Right kidney (tissue), 1 donor: ENCODE measurements at regions not wholly inside any gene's neighbourhood (a gene's known extent, or its start where the extent isn't known, plus 50 kb on each side); places are given as distances from the start of the nearest gene placed in this dataset.
"Not testable (repeated sequence)": the region's sequence is repeated elsewhere in the genome, so short reads cannot be mapped to it uniquely, and the experiment has no call there.

Experiments used
- DNase-seq: peaks from one replicate; pipeline ENCODE4 v3.0.0-alpha.2; 2016

- no peak for DNase-seq
These were observed 1399.8 kb upstream of the ACVR2A start for GRCh38 chr2:146444987-146445386.

- no peak for DNase-seq
These were observed 1400.7 kb upstream of the ACVR2A start for GRCh38 chr2:146444085-146444484.

- DNase-seq: no peak
These were observed 1406.6 kb upstream of the ACVR2A start for GRCh38 chr2:146438246-146438645.

GRCh38 chr2:146437712-146438111 is 1407.1 kb upstream of the ACVR2A start:
- DNase-seq: no peak

DNA sequence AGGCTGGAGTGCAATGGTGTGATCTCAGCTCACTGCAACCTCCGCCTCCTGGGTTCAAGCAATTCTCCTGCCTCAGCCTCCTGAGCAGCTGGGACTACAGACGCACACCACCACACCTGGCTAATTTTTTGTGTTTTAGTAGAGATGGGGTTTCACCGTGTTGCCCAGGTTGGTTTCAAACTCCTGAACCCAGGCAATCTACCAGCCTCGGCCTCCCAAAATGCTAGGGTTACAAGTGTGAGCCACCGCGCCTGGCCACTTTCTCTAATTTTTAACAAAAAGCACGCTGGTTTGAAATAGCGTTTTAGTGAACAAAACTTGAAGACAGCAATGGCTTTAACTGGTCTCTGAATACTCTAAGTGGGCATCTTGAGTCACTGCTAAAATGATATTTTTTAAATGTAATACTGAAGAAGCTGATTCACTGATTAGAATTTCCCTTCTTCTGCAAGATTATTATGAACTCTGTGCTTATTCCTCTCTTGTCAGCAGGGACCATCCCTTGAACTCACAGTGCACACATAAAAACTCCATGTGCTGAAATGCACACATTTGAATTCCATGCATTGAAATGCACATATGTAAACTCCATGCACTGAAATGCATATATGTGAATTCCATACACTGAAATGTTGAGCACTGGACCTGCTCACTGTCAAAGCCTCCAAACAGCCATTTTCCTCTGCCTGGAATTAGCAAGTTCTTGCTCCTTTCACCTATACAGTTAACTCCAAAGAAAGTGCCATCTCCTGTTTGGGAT is 1411.5 kb upstream of the ACVR2A start:
- DNase-seq: no peak

DNA sequence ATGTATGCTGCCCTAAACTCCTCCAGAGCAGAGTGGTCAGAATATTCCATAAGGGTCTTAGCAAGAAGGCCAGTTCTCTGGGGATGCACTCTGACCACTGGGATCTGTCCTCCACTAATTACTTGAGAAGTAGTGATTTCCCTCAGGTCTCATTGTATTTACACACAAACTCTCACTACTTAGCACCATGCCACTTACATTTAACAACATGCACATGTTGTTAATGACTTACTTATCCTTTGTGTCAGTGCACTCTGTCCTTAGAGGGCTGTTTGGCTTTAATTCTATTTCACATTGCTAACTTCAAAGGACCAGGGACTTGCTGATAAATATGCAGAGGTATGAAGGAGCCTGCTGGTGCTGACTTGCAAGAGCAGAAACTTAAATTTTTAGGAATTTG is 1415.5 kb upstream of the ACVR2A start:
- no peak for DNase-seq

DNA sequence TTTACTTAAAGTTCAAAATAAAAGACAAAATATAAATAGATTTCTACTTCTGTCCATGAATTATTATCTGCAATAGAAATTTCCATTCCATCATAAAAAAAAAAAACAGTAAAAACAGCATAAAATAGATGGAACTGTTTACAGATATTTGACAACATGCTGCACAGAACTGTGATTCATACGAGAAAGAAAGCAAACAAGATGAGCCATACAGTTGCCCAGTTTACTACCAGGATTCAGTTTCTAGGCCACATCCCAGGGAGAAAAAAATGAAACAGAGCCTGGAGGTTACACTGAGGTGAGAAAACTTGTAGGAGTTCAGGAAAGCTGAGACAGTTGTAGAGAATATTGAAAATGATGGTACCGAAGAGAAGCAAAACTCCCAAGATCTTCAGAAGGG is 1426.9 kb upstream of the ACVR2A start:
- DNase-seq: no peak

DNA sequence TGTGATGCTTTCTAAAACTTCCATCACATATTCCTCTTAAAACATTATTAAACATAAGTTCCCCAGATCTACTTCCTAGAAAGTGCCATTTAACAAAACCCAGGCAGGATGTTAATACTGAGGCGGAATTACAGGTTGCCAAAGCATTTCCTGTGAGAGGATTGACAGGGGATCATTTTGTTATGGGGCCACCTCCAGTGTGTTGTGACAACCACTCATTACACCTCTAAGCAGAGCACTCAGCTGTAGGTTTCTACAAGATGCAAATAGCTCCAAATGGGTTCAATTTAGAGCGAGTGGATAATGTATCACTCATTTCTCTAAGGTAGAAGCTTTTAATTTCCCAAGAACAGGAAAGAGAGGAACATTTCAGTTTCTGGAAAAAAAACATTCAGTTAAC is 1429.5 kb upstream of the ACVR2A start:
- no peak for DNase-seq

GRCh38 chr2:146414456-146414855 is 1430.4 kb upstream of the ACVR2A start:
- DNase-seq: no peak

- no peak for DNase-seq
These were observed 1431.7 kb upstream of the ACVR2A start for GRCh38 chr2:146413086-146413610.

DNA sequence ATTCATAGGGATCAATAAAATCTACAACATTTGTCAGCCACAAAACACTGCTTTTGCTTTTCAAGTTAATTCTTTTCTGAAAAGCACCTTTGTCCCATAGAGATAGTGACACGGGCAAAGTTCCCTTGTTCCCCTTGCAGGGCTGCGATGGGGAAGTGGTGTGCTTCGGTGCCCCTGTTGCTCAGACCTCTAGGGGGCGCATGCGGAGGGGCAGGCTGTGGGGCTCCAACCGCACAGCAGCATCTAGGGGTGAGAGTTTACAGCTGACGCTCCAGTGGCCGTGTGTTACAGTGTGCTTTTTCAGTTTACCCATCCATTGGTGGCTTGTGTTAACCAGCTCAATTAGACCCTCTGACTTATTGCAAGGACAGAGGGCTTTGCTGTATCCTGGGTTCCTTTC is 1432.2 kb upstream of the ACVR2A start:
- DNase-seq: no peak

DNA sequence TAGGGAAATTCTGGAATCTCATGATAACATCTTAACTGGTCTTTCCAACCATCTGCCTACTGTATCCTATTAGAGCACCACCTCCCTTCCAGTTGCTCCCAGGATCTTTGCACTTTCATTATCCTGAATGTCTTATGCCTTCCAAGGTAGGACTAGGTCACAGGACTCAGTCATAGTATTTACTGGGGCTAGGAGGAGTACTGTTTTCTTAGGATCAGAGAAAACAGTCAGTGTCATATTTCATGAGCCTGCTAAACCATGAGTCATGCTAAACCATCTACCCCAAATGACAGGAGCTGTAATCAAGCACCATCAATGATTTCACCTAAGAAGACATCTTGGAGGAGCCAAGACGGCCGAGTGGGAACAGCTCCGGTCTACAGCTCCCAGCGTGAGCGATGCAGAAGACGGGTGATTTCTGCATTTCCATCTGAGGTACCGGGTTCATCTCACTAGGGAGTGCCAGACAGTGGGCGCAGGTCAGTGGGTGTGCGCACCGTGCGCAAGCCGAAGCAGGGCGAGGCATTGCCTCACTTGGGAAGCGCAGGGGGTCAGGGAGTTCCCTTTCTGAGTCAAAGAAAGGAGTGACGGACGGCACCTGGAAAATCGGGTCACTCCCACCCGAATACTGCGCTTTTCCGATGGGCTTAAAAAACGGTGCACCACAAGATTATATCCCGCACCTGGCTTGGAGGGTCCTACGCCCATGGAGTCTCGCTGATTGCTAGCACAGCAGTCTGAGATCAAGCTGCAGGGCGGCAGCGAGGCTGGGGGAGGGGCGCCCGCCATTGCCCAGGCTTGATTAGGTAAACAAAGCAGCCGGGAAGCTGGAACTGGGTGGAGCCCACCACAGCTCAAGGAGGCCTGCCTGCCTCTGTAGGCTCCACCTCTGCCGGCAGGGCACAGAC is 1439.2 kb upstream of the ACVR2A start:
- DNase-seq: not testable (repeated sequence)

DNA sequence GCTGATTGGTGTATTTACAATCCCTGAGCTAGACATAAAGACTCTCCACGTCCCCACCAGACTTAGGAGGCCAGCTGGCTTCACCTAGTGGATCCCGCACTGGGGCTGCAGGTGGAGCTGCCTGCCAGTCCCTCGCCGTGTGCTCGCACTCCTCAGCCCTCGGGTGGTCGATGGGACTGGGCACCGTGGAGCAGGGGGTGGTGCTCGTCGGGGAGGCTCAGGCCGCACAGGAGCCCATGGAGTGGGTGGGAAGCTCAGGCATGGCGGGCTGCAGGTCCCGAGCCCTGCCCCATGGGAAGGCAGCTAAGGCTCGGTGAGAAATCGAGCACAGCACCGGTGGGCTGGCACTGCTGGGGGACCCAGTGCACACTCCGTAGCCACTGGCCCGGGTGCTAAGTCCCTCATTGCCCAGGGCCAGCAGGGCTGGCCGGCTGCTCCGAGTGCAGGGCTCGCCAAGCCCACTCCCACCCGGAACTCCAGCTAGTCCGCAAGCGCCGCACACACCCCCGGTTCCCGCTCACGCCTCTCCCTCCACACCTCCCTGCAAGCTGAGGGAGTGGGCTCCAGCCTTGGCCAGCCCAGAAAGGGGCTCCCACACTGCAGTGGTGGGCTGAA is 1441.2 kb upstream of the ACVR2A start:
- not testable (repeated sequence) for DNase-seq

DNA sequence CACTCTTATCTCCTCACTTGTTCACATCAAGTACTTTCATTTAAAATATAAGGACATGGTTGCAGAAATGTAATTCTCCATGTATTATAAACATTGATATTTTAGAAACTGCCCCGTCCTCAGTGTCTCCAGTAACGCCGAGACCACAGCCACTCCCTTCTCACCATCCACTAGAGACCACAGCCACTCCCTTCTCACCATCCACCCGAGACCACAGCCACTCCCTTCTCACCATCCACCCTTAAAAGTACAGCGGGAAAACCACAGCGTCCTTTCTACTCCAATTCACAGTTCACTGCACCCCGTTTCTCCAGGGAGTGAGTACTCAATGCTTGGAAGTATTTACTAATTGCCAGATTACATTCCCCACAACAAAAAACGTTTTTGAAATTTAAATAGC is 1452.2 kb upstream of the ACVR2A start:
- DNase-seq: no peak

GRCh38 chr2:146392186-146392585 is 1452.6 kb upstream of the ACVR2A start:
- DNase-seq: no peak

GRCh38 chr2:146388757-146389156 is 1456.1 kb upstream of the ACVR2A start:
- no peak for DNase-seq

DNA sequence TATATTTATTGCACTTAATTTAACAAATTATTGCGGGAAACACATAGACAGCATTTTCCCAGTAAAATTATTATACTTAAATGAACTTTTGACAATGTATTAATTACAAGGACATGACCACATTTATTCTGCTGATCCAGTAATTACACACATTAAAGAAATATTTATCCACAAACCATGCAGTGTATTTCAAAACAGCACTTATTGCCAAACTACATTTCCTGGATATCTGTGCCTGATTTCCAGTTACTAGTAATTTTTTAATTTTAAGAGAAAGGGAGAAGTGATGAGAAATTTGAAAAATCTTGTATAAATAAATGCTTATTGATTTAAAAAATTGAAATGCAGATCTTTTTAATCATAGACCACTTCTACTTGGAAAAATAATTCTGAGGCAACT is 1458.7 kb upstream of the ACVR2A start:
- no peak for DNase-seq

- DNase-seq: no peak
These were observed 1459.8 kb upstream of the ACVR2A start for GRCh38 chr2:146385031-146385430.

- no peak for DNase-seq
These were observed 1468.2 kb upstream of the ACVR2A start for GRCh38 chr2:146376511-146377064.

DNA sequence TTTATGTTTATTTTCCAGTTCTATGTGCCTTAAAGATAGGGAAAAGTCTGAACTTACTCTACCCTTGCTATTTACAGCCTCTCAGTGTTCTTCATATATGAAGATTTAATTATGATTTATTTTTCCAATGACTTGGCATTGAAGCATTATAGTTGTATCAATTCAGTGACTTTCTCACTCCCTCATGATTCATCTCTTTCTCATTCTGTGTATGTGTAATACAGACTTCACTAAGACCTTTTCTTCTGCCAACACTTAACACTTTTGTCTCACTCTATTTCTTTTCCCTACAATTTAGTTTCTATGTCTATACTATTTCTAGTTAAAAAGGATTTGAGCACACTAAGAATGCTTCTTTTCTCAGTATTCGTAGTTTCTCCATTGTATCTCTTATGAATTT is 1470.3 kb upstream of the ACVR2A start:
- no peak for DNase-seq

- not testable (repeated sequence) for DNase-seq
These were observed 1473.5 kb upstream of the ACVR2A start for GRCh38 chr2:146371364-146371763.

- no peak for DNase-seq
These were observed 1474.0 kb upstream of the ACVR2A start for GRCh38 chr2:146370826-146371225.

GRCh38 chr2:146366276-146366675 is 1478.6 kb upstream of the ACVR2A start:
- no peak for DNase-seq
